TTC549 (cell line): ENCODE measurements at regions not wholly inside any gene's neighbourhood (a gene's known extent, or its start where the extent isn't known, plus 50 kb on each side); places are given as distances from the start of the nearest gene placed in this dataset.
"Not testable (repeated sequence)": the region's sequence is repeated elsewhere in the genome, so short reads cannot be mapped to it uniquely, and the experiment has no call there.

Experiments
- FAIRE-seq: peaks from 2 replicates; lab custom pipeline; 2012; peaks lifted over from hg19 to GRCh38; lab: Jason Lieb, UNC

GRCh38 chr2:224174990-224175389 is 135.9 kb upstream of the SERPINE2 start:
- no peak for FAIRE-seq

- FAIRE-seq, result no peak
Observed at GRCh38 chr2:224174521-224174920, 135.4 kb upstream of the SERPINE2 start.

GRCh38 chr2:224173933-224174332 is 134.8 kb upstream of the SERPINE2 start:
- no peak for FAIRE-seq

GRCh38 chr2:224173210-224173609 is 134.1 kb upstream of the SERPINE2 start:
- no peak for FAIRE-seq

- no peak for FAIRE-seq
Observed at GRCh38 chr2:224171226-224171625, 132.1 kb upstream of the SERPINE2 start.

- FAIRE-seq, result no peak
Observed at GRCh38 chr2:224169847-224170246, 130.8 kb upstream of the SERPINE2 start.

- FAIRE-seq, result not testable (repeated sequence)
Observed at GRCh38 chr2:224167781-224168180, 128.7 kb upstream of the SERPINE2 start.

GRCh38 chr2:224166654-224167053 is 127.6 kb upstream of the SERPINE2 start:
- FAIRE-seq, result no peak

- no peak for FAIRE-seq
Observed at GRCh38 chr2:224165901-224166319, 126.8 kb upstream of the SERPINE2 start.

- FAIRE-seq, result no peak
Observed at GRCh38 chr2:224163566-224164307, 124.7 kb upstream of the SERPINE2 start.

GRCh38 chr2:224162122-224162521 is 123.0 kb upstream of the SERPINE2 start:
- no peak for FAIRE-seq

GRCh38 chr2:224161712-224162111 is 122.6 kb upstream of the SERPINE2 start:
- FAIRE-seq, result no peak

- FAIRE-seq, result no peak
Observed at GRCh38 chr2:224160917-224161316, 121.8 kb upstream of the SERPINE2 start.

GRCh38 chr2:224159345-224159928 is 120.4 kb upstream of the SERPINE2 start:
- no peak for FAIRE-seq

- FAIRE-seq, result no peak
Observed at GRCh38 chr2:224158831-224159230, 119.7 kb upstream of the SERPINE2 start.

GRCh38 chr2:224158061-224158460 is 119.0 kb upstream of the SERPINE2 start:
- no peak for FAIRE-seq

- no peak for FAIRE-seq
Observed at GRCh38 chr2:224157655-224158054, 118.6 kb upstream of the SERPINE2 start.

GRCh38 chr2:224156436-224156835 is 117.3 kb upstream of the SERPINE2 start:
- FAIRE-seq, result no peak

- FAIRE-seq, result no peak
Observed at GRCh38 chr2:224155896-224156295, 116.8 kb upstream of the SERPINE2 start.

GRCh38 chr2:224155371-224155770 is 116.3 kb upstream of the SERPINE2 start:
- no peak for FAIRE-seq

- no peak for FAIRE-seq
Observed at GRCh38 chr2:224151680-224152310, 112.7 kb upstream of the SERPINE2 start.

- no peak for FAIRE-seq
Observed at GRCh38 chr2:224151161-224151560, 112.1 kb upstream of the SERPINE2 start.

- not testable (repeated sequence) for FAIRE-seq
Observed at GRCh38 chr2:224148058-224148457, 109.0 kb upstream of the SERPINE2 start.

GRCh38 chr2:224147174-224147573 is 108.1 kb upstream of the SERPINE2 start:
- no peak for FAIRE-seq
